Common myeloid progenitor, CD34-positive (primary cell): ENCODE measurements at regions not wholly inside any gene's neighbourhood (a gene's known extent, or its start where the extent isn't known, plus 50 kb on each side); places are given as distances from the start of the nearest gene placed in this dataset.
A peak's percentile ranks its signal among the peaks of the same experiment; 100 is the strongest.

Experiments
- CTCF ChIA-PET: fragments of 350-600 bp; sonication (Branson Sonifier 250); formaldehyde crosslinking; loops from one replicate; lab custom pipeline; 2021; ENCODE audit warnings: antibody characterized with exemption; lab: Charles Lee
- POLR2A ChIA-PET: fragments of 350-600 bp; sonication (Branson Sonifier 250); formaldehyde crosslinking; loops from one replicate; lab custom pipeline; 2021; ENCODE audit warnings: antibody characterized with exemption; lab: Charles Lee
- DNase-seq, 3 donors: peaks; one replicate each; pipeline versions ENCODE4 v3.0.0 to v3.0.0-alpha.2; 2013
- H3K27ac ChIP-seq, 2 experiments: 1 replicate in 1 of 2; 2 replicates in 1 of 2; pipeline ENCODE4 v1.7.0; 2013; ENCODE audit warnings: inconsistent platforms in 2 of 2, low read length in 2 of 2, mild to moderate bottlenecking in 2 of 2, low read depth in 1 of 2, moderate library complexity in 1 of 2; ENCODE audit not compliant: severe bottlenecking in 2 of 2, insufficient read depth in 1 of 2, poor library complexity in 1 of 2
- H3K27me3 ChIP-seq, 5 experiments: replicated peaks in 2 of 5; 1 replicate in 3 of 5; 2 replicates in 2 of 5; pipeline versions ENCODE4 v1.6.1 to v1.7.0; 2013; ENCODE audit warnings: low read length in 4 of 5, mild to moderate bottlenecking in 2 of 5, moderate library complexity in 2 of 5, inconsistent platforms in 1 of 5; ENCODE audit not compliant: insufficient read depth in 5 of 5, control insufficient read depth in 4 of 5
- H3K36me3 ChIP-seq, 4 experiments: 1 replicate in 2 of 4; 2 replicates in 2 of 4; pipeline versions ENCODE4 v1.6.1 to v1.7.0; 2013; ENCODE audit warnings: low read length in 3 of 4, control low read depth in 1 of 4, mild to moderate bottlenecking in 1 of 4; ENCODE audit not compliant: control insufficient read depth in 4 of 4, insufficient read depth in 4 of 4
- H3K4me1 ChIP-seq, 4 experiments: 1 replicate in 3 of 4; 2 replicates in 1 of 4; pipeline versions ENCODE4 v1.6.1 to v1.7.1; 2013; ENCODE audit warnings: low read length in 3 of 4, mild to moderate bottlenecking in 3 of 4, control low read depth in 1 of 4, inconsistent platforms in 1 of 4, moderate library complexity in 1 of 4; ENCODE audit not compliant: control insufficient read depth in 4 of 4, insufficient read depth in 4 of 4; ENCODE audit errors: control extremely low read depth in 1 of 4
- H3K4me3 ChIP-seq, 7 experiments: 1 replicate in 4 of 7; 2 replicates in 3 of 7; pipeline versions ENCODE4 v1.5.1 to v1.7.0; 2013; ENCODE audit warnings: mild to moderate bottlenecking in 7 of 7, low read length in 6 of 7, moderate library complexity in 6 of 7, inconsistent platforms in 2 of 7, low read depth in 2 of 7, control low read depth in 1 of 7; ENCODE audit not compliant: insufficient read depth in 4 of 7, control insufficient read depth in 1 of 7; ENCODE audit errors: extremely low read depth in 1 of 7
- H3K9me3 ChIP-seq, 5 experiments: 1 replicate in 4 of 5; 2 replicates in 1 of 5; pipeline versions ENCODE4 v1.6.1 to v1.7.1; 2013; ENCODE audit warnings: low read length in 4 of 5, mild to moderate bottlenecking in 2 of 5, inconsistent platforms in 1 of 5, low read depth in 1 of 5, moderate library complexity in 1 of 5; ENCODE audit not compliant: control insufficient read depth in 4 of 5, insufficient read depth in 2 of 5; ENCODE audit errors: control extremely low read depth in 1 of 5
- WGBS: methylation state at CpG from one replicate; pipeline ENCODE4 v1.1.5; 2013; ENCODE audit not compliant: insufficient coverage; 5-methylcytosine and 5-hydroxymethylcytosine counted together

- WGBS: 100% methylated on average over 2 of the region's 2 CpGs
- H3K4me1 ChIP-seq: peaks cover 13 to 37% (median 31%) of the 10 kb centered on the region in 4 experiments
- no peak for DNase-seq
- no peak overlapping the region for H3K4me3 ChIP-seq
- POLR2A ChIA-PET: no interaction called here
- H3K27ac ChIP-seq: no peak overlapping the region
- H3K9me3 ChIP-seq: no peaks in the 10 kb centered on the region
- peaks cover 0 to 3% (median 0%) of the 10 kb centered on the region in 5 experiments for H3K27me3 ChIP-seq
- CTCF ChIA-PET: interaction anchor here (0.7 to 1.5 kb wide), 4 partner anchors 9 to 21 kb away, joined by 3 read pairs; no protein-coding TSS in a partner anchor
- H3K36me3 ChIP-seq: no peaks in the 10 kb centered on the region
Observed at GRCh38 chrX:20414066-20414465, 147.4 kb upstream of the RPS6KA3 start.

DNA sequence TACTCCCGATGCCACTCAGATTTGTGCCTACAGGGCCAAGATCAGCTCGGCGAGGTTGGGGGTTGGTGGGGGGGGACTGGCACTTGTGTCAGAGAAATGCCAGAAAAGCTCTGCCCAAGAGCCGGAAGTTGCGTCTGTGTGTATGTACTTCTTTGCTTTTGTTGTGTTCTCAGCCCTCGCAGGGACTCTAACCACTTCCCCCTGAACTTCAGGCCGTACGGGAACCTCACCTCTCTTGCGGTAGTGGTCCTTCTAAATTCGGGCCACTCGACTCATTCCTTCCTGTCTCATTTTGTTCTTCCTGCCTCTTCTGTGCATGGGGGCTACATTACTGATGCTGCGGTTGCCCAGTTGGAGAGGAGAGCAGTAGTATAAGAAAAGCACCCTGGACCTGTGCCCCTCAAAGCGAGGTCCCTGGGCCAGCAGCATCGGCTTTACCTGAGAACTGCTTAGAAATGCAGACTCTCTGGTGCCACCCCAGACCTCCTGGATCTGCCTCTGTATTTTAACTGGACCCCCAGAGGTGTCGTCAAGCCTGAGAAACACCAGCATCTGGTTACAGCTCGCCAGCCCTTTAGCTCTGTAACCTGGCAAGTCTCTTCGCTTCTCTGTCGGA is 146.3 kb upstream of the RPS6KA3 start:
- H3K4me3 ChIP-seq: peak overlapping the region in 2 of 7 experiments; percentile 13 to 16
- peaks cover 0 to 3% (median 0%) of the 10 kb centered on the region in 5 experiments for H3K27me3 ChIP-seq
- CTCF ChIA-PET: interaction anchor here (1.2 kb wide), 2 partner anchors 12 to 19 kb away, joined by 3 read pairs; no protein-coding TSS in a partner anchor
- WGBS: 56% methylated on average over 17 of the region's 18 CpGs
- no peak overlapping the region for H3K27ac ChIP-seq
- DNase-seq: peak; percentile 44 to 89 (median 85)
- no peaks in the 10 kb centered on the region for H3K9me3 ChIP-seq
- POLR2A ChIA-PET: no interaction called here
- H3K36me3 ChIP-seq: no peaks in the 10 kb centered on the region
- peaks cover 12 to 26% (median 21%) of the 10 kb centered on the region in 4 experiments for H3K4me1 ChIP-seq

DNA sequence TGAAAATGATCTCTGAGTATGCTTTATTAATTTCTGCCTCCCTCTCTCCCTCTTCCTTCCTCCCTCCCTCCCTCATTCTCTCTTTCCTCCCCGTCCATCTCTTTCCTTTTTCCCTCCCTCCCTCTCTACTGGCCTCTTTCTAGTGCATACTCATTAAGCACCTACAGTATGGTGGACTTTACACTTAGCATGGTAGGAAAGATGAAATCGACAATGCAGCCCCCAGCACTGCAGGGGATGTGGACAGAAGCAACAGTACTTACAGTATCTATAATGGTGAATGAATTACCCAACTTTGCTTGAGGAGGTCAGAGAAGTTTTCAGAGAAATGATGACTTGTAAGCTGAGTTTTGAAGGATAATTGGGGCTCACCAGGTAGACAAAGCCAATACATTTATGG is 143.8 kb upstream of the RPS6KA3 start:
- ChIA-PET POLR2A (no interaction called here), CTCF (interaction anchor here (0.7 kb wide), 1 partner anchor 16 kb away, joined by 3 read pairs; no protein-coding TSS in a partner anchor)
- peaks cover 7 to 24% (median 20%) of the 10 kb centered on the region in 4 experiments for H3K4me1 ChIP-seq
- H3K27me3 ChIP-seq: peaks cover 0 to 3% (median 0%) of the 10 kb centered on the region in 5 experiments
- no peaks in the 10 kb centered on the region for H3K36me3 ChIP-seq
- no CpG with 5 or more reads among the region's 2 CpGs for WGBS
- no peak for DNase-seq
- no peak overlapping the region for H3K27ac ChIP-seq
- no peaks in the 10 kb centered on the region for H3K9me3 ChIP-seq
- no peak overlapping the region for H3K4me3 ChIP-seq

DNA sequence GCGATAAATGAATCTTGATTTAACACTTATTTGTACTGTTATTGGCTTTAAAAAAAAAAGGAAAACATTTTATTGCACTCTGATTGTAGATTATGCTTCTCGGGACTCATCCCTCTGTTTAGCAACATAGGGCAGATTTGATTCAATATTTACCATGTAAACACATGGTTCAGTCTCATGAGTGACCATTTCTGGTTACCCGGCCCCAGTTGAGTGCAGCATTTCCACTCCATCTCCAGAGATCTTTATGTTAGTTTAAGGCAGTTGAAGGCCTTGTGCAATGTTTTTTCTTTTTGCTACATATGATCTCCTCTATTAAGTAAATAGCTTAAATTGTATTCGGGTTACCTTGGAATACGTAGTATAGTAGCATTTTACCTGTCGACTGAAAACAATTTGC is 143.3 kb upstream of the RPS6KA3 start:
- WGBS: no CpG with 5 or more reads among the region's 6 CpGs
- POLR2A ChIA-PET: no interaction called here
- H3K27me3 ChIP-seq: peaks cover 0 to 3% (median 0%) of the 10 kb centered on the region in 5 experiments
- H3K4me3 ChIP-seq: no peak overlapping the region
- no peaks in the 10 kb centered on the region for H3K36me3 ChIP-seq
- CTCF ChIA-PET: interaction anchor here (0.7 kb wide), 1 partner anchor 16 kb away, joined by 3 read pairs; no protein-coding TSS in a partner anchor
- no peak for DNase-seq
- H3K9me3 ChIP-seq: no peaks in the 10 kb centered on the region
- H3K4me1 ChIP-seq: peaks cover 7 to 23% (median 19%) of the 10 kb centered on the region in 4 experiments
- no peak overlapping the region for H3K27ac ChIP-seq

DNA sequence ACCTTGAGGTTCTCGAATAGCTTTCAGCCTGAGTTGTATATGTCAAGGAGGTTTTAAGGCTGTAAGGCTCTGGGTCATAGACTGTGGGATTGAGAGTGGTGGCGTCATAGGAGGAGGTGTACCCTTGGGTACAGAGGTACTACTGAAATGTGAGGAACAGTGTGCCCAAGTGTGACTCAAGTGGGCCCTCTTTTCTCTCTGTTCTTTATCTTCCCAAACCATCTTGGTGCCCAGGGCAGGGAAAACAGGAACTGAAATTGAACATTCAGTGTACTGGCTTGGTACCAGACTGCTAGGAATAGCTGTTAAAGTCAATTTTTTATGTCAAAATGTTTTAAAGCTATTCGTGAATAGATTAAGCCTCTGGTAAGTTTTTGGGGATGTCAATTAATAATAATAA is 136.2 kb upstream of the RPS6KA3 start:
- ChIA-PET POLR2A (no interaction called here), CTCF (interaction anchor here (1.2 kb wide), 1 partner anchor 25 kb away, joined by 4 read pairs; no protein-coding TSS in a partner anchor)
- Histone ChIP-seq H3K4me1 (peaks cover 0 to 9% (median 0%) of the 10 kb centered on the region in 4 experiments), H3K4me3 (no peak overlapping the region), H3K27me3 (no peaks in the 10 kb centered on the region), H3K27ac (no peak overlapping the region), H3K9me3 (peaks cover 0 to 3% (median 0%) of the 10 kb centered on the region in 5 experiments), H3K36me3 (no peaks in the 10 kb centered on the region)
- WGBS: 20% methylated on average over 1 of the region's 3 CpGs
- peak in 2 of 3 donors; percentile 71 to 81 for DNase-seq

DNA sequence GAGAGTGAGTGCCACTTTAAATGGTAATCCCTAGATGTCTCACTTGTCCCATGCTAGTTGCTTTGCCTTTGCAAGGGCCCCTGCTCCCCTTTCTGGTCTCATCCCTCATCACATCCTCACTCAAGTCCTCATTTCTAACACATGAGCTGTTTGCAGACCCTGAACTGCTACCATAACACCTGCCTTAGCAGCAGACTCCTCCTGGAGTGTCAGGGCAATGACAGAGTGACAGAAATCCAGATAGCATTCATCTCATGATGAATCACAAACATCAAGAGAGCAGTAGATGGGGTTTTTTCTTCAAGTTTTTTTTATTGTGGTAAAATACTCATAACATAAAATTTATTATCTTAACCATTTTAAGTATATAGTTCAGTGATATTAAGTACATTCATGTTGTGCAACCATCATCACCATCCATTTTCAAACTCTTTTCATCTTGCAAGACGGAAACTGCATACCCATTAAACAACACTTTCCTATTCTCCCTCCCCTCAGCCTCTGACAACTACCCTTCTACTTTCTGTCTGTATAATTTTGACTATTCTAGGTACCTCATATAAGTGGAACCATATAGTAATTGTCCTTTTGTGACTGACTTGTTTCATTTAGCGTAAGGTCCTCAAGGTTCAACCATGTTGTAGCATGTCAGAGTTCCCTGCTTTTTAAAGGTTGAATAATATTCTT is 133.2 kb upstream of the RPS6KA3 start:
- no peak for DNase-seq
- POLR2A ChIA-PET: no interaction called here
- WGBS: no CpG with 5 or more reads among the region's 2 CpGs
- no peaks in the 10 kb centered on the region for H3K27me3 ChIP-seq
- no peak overlapping the region for H3K27ac ChIP-seq
- CTCF ChIA-PET: no interaction called here
- no peak overlapping the region for H3K4me3 ChIP-seq
- no peaks in the 10 kb centered on the region for H3K36me3 ChIP-seq
- peaks cover 0 to 9% (median 0%) of the 10 kb centered on the region in 4 experiments for H3K4me1 ChIP-seq
- peaks cover 0 to 3% (median 0%) of the 10 kb centered on the region in 5 experiments for H3K9me3 ChIP-seq

- Histone ChIP-seq H3K27ac (no peak overlapping the region), H3K4me3 (no peak overlapping the region), H3K4me1 (no peaks in the 10 kb centered on the region), H3K9me3 (peaks cover 0 to 3% (median 0%) of the 10 kb centered on the region in 5 experiments), H3K36me3 (no peaks in the 10 kb centered on the region), H3K27me3 (peaks cover 0 to 4% (median 0%) of the 10 kb centered on the region in 5 experiments)
- ChIA-PET CTCF (no interaction called here), POLR2A (no interaction called here)
- DNase-seq: no peak
- no CpG with 5 or more reads among the region's 2 CpGs for WGBS
Observed at GRCh38 chrX:20397587-20397986, 130.9 kb upstream of the RPS6KA3 start.
